ENCODE measurements at regions not wholly inside any gene's neighbourhood (a gene's known extent, or its start where the extent isn't known, plus 50 kb on each side); places are given as distances from the start of the nearest gene placed in this dataset.

DNA sequence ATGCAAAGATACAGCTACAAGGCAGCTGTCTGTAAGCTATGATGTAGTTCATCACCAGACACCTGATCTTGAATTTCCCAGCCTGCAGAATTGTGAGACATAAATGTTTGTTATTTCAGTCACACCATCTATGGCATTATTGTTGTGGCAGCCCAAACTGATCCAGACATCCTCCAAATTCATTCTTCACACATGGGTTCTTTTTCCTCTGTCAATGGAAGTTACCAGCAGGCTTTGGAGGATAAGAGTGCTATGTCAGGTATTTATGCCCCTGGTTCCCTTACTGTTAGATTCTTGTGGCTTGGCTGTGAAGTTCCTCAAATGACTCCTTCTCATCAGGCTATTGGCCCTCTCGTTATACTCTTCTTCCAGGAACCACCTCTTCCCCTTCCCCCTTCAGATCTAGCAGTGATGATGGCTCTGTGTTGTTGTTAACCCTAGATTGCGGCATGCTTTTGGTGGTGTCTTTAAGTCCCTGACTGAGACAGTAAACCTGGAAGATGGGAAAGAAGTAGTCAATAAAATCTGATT lies 91.0 kb upstream of the CHMP2B start:
- DNase-seq: no peak
- no peaks in the 10 kb centered on the region for H3K27me3 ChIP-seq (replicated peaks in 1 of 7)
- H3K27ac ChIP-seq: no peak overlapping the region
- H3K4me3 ChIP-seq: no peak overlapping the region
- intact Hi-C loops (cut with DNase I; ENCODE audit: low total_unique reads): no loop called here
- TF ChIP-seq POLR2AphosphoS5 (IDR thresholded peaks at IDR 0.05) (no peak), POLR2A (IDR thresholded peaks at IDR 0.05) (no peak)
- TF ChIP-seq, protein P1, sequence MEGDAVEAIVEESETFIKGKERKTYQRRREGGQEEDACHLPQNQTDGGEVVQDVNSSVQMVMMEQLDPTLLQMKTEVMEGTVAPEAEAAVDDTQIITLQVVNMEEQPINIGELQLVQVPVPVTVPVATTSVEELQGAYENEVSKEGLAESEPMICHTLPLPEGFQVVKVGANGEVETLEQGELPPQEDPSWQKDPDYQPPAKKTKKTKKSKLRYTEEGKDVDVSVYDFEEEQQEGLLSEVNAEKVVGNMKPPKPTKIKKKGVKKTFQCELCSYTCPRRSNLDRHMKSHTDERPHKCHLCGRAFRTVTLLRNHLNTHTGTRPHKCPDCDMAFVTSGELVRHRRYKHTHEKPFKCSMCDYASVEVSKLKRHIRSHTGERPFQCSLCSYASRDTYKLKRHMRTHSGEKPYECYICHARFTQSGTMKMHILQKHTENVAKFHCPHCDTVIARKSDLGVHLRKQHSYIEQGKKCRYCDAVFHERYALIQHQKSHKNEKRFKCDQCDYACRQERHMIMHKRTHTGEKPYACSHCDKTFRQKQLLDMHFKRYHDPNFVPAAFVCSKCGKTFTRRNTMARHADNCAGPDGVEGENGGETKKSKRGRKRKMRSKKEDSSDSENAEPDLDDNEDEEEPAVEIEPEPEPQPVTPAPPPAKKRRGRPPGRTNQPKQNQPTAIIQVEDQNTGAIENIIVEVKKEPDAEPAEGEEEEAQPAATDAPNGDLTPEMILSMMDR (IDR thresholded peaks at IDR 0.05 in 8 of 11, conservative IDR thresholded peaks at IDR 0.05 in 3 of 11): no peak
- no peaks in the 10 kb centered on the region for H3K4me1 ChIP-seq
- WGBS, 5 donors: 67 to 74% (median 72%) methylated on average over 2 of the region's 2 CpGs
- peaks cover 0 to 24% (median 16%) of the 10 kb centered on the region in 8 donors for H3K9me3 ChIP-seq
- H3K36me3 ChIP-seq: no peaks in the 10 kb centered on the region

DNA sequence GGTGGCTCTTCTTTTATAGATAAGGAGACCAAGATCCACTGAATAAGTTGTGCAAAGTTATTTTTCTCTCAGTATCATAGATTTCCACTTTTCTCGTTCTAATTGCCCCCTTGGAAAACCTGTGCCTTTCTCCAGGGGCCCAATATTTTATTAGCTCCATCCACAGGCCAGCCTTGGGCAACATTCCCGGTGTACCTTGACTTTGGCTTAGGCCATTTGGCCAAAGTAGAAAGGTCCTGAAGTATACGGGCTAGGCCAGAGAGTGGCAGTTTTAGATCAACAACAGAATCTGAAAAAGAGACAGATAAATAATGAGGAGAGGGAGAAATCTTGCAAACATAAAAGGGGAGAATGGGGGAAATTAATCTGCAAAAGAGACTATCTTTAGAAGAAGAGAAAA lies 91.7 kb upstream of the CHMP2B start:
- no peak overlapping the region for H3K4me3 ChIP-seq
- no peaks in the 10 kb centered on the region for H3K36me3 ChIP-seq
- no peak for DNase-seq
- no peaks in the 10 kb centered on the region for H3K27me3 ChIP-seq (replicated peaks in 1 of 7)
- H3K4me1 ChIP-seq: no peaks in the 10 kb centered on the region
- TF ChIP-seq POLR2A (IDR thresholded peaks at IDR 0.05) (no peak), POLR2AphosphoS5 (IDR thresholded peaks at IDR 0.05) (no peak)
- TF ChIP-seq, protein P1 (IDR thresholded peaks at IDR 0.05 in 8 of 11, conservative IDR thresholded peaks at IDR 0.05 in 3 of 11): no peak
- WGBS, 5 donors: 66 to 85% (median 80%) methylated on average over 3 of the region's 3 CpGs
- intact Hi-C loops (cut with DNase I; ENCODE audit: low total_unique reads): no loop called here
- H3K27ac ChIP-seq: no peak overlapping the region
- peaks cover 0 to 17% (median 9%) of the 10 kb centered on the region in 8 donors for H3K9me3 ChIP-seq

DNA sequence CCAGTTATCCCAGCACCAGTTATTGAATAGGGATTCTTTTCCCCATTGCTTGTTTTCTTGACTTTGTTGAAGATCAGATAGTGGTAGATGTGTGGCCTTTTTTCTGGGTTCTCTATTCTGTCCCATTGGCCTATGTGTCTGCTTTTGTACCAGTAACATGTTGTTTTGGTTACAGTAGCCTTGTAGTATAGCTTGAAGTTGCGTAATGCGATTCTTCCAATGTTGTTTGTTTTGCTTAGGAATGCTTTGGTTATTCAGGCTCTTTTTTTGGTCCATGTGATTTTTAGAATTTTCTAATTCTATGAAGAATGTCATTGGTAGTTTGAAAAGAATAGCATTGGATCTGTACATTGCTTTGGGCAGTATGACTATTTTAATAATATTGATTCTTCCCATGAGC lies 94.3 kb upstream of the CHMP2B start:
- H3K9me3 ChIP-seq: no peaks in the 10 kb centered on the region
- 92 to 97% (median 95%) methylated on average over 2 of the region's 2 CpGs for WGBS, 5 donors
- H3K36me3 ChIP-seq: no peaks in the 10 kb centered on the region
- TF ChIP-seq POLR2A (IDR thresholded peaks at IDR 0.05): no peak
- intact Hi-C loops (cut with DNase I; ENCODE audit: low total_unique reads): no loop called here
- H3K4me1 ChIP-seq: no peaks in the 10 kb centered on the region
- no peak overlapping the region for H3K27ac ChIP-seq
- DNase-seq: no peak
- no peak overlapping the region for H3K4me3 ChIP-seq
- no peaks in the 10 kb centered on the region for H3K27me3 ChIP-seq (replicated peaks in 1 of 7)

DNA sequence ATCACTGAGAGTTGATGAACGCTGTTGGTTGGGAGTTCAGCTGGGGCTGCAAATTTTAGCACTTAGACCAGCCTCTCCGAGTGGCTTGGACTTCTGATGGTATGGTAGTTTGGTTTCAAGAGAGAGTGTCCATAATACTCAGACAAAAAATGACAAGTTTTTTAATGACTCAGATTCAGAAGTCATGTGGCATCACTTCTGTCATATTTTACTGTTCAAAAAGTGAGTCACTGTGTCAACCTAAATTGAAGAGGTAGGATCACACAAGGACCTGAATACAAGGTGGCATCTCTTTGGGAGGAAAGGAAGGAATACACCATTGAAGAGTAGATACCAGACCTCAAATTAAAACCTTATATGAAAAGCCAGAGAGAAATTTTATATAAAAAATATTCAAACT lies 99.1 kb upstream of the CHMP2B start:
- Histone ChIP-seq H3K36me3 (no peaks in the 10 kb centered on the region), H3K27me3 (replicated peaks in 1 of 7) (no peaks in the 10 kb centered on the region), H3K4me1 (no peaks in the 10 kb centered on the region), H3K27ac (no peak overlapping the region), H3K4me3 (no peak overlapping the region), H3K9me3 (no peaks in the 10 kb centered on the region)
- intact Hi-C loops (cut with DNase I; ENCODE audit: low total_unique reads): no loop called here
- DNase-seq: no peak
- WGBS, 5 donors: 58 to 94% (median 72%) methylated on average over 2 of the region's 2 CpGs
- TF ChIP-seq, protein P1 (IDR thresholded peaks at IDR 0.05 in 8 of 11, conservative IDR thresholded peaks at IDR 0.05 in 3 of 11): no peak
- TF ChIP-seq POLR2AphosphoS5 (IDR thresholded peaks at IDR 0.05): no peak
- no peak for TF ChIP-seq POLR2A (IDR thresholded peaks at IDR 0.05)

DNA sequence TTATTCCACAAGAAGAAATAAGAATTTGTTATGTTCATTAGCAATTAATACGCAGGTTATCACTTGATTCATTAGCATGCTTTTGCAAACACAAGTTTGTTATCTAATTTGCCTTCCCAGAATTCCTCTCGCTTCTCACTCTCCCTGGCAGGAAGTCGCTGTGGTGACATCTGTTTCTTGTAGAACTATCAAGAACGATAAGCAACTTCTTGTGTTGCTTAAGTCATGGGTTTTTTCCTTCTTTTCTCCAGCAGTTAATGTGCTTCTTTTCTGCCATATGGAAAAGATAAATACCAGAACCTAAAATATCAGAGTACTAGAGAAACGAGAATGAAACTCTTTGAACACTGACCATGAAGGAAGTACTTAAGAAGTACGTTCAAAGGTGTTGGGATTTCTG lies 99.8 kb upstream of the CHMP2B start:
- Histone ChIP-seq H3K9me3 (no peaks in the 10 kb centered on the region), H3K36me3 (no peaks in the 10 kb centered on the region), H3K27ac (no peak overlapping the region), H3K4me3 (no peak overlapping the region), H3K4me1 (no peaks in the 10 kb centered on the region), H3K27me3 (replicated peaks in 1 of 7) (no peaks in the 10 kb centered on the region)
- intact Hi-C loops (cut with DNase I; ENCODE audit: low total_unique reads): no loop called here
- WGBS, 5 donors: 40 to 57% (median 55%) methylated on average over 6 of the region's 6 CpGs
- no peak for DNase-seq
- no peak for TF ChIP-seq POLR2AphosphoS5 (IDR thresholded peaks at IDR 0.05)
- TF ChIP-seq, protein P1 (IDR thresholded peaks at IDR 0.05 in 8 of 11, conservative IDR thresholded peaks at IDR 0.05 in 3 of 11): no peak
- no peak for TF ChIP-seq POLR2A (IDR thresholded peaks at IDR 0.05)

Data from spleen (tissue), 11 donors.